ENCODE measurements at regions not wholly inside any gene's neighbourhood (a gene's known extent, or its start where the extent isn't known, plus 50 kb on each side); places are given as distances from the start of the nearest gene placed in this dataset.

- TF ChIP-seq CTCF (IDR thresholded peaks at IDR 0.05), result no peak
- no peak for TF ChIP-seq EZH2 (IDR thresholded peaks at IDR 0.05; ENCODE audit: borderline replicate concordance, insufficient read depth, low read depth, low read length, poor library complexity, severe bottlenecking)
Measured at GRCh38 chr16:50491516-50491915, 56.7 kb upstream of the NKD1 start.
